ENCODE measurements at regions not wholly inside any gene's neighbourhood (a gene's known extent, or its start where the extent isn't known, plus 50 kb on each side); places are given as distances from the start of the nearest gene placed in this dataset.

- no peak for TF ChIP-seq CTCF (IDR thresholded peaks at IDR 0.05; ENCODE audit: low read depth, low read length)
- no peak for TF ChIP-seq EZH2phosphoT487 (IDR thresholded peaks at IDR 0.05; ENCODE audit: low read depth)
These were observed 127.7 kb downstream of the DHX35 start for GRCh38 chr20:39089797-39090196.
